Lower lobe of right lung (tissue), 2 donors: ENCODE measurements at regions not wholly inside any gene's neighbourhood (a gene's known extent, or its start where the extent isn't known, plus 50 kb on each side); places are given as distances from the start of the nearest gene placed in this dataset.

Experiments used
- ATAC-seq, 2 donors: fragments of 200-7000 bp; cut with Tn5 transposase; one replicate each; pipeline ENCODE4 v1.9.1; 2020 to 2022; ENCODE audit warnings: mild to moderate bottlenecking in 2 of 2, moderate library complexity in 2 of 2
- DNase-seq: peaks from one replicate; pipeline ENCODE4 v3.0.0-alpha.2; 2020
- H3K27ac ChIP-seq: fragments of 200-600 bp; one replicate; pipeline ENCODE4 v1.8.0; 2022
- H3K27me3 ChIP-seq: fragments of 200-600 bp; one replicate; pipeline ENCODE4 v1.8.0; 2022; ENCODE audit warnings: low read depth
- H3K36me3 ChIP-seq: fragments of 200-600 bp; one replicate; pipeline ENCODE4 v1.8.0; 2022; ENCODE audit warnings: mild to moderate bottlenecking
- H3K4me1 ChIP-seq: fragments of 200-600 bp; one replicate; pipeline ENCODE4 v1.8.0; 2022
- H3K4me3 ChIP-seq: fragments of 200-600 bp; one replicate; pipeline ENCODE4 v1.8.0; 2022; ENCODE audit warnings: mild to moderate bottlenecking
- H3K9me3 ChIP-seq: fragments of 200-600 bp; one replicate; pipeline ENCODE4 v1.8.0; 2022
- CTCF ChIP-seq: fragments of 200-600 bp; IDR thresholded peaks from one replicate; pipeline ENCODE4 v1.8.0; 2022; ENCODE audit warnings: antibody characterized with exemption, mild to moderate bottlenecking
- intact Hi-C: fragments of 100-400 bp; cut with DNase I; formaldehyde crosslinking; loops from one replicate; pipeline ENCODE4 v1.11.0; 2022
- donor health status: DM: no; HTN: yes; CAD: no; lungs with severe emphysema.

- intact Hi-C loops, result no loop called here
- Histone ChIP-seq H3K4me3 (no peak overlapping the region), H3K27me3 (peaks cover 15% of the 10 kb centered on the region), H3K9me3 (peaks cover 4% of the 10 kb centered on the region), H3K27ac (no peak overlapping the region), H3K4me1 (no peaks in the 10 kb centered on the region), H3K36me3 (no peaks in the 10 kb centered on the region)
- ATAC-seq, result no peak
- no peak for DNase-seq
- TF ChIP-seq CTCF, result no peak
Observed at GRCh38 chr22:27310966-27311697, 490.4 kb downstream of the MN1 start.

DNA sequence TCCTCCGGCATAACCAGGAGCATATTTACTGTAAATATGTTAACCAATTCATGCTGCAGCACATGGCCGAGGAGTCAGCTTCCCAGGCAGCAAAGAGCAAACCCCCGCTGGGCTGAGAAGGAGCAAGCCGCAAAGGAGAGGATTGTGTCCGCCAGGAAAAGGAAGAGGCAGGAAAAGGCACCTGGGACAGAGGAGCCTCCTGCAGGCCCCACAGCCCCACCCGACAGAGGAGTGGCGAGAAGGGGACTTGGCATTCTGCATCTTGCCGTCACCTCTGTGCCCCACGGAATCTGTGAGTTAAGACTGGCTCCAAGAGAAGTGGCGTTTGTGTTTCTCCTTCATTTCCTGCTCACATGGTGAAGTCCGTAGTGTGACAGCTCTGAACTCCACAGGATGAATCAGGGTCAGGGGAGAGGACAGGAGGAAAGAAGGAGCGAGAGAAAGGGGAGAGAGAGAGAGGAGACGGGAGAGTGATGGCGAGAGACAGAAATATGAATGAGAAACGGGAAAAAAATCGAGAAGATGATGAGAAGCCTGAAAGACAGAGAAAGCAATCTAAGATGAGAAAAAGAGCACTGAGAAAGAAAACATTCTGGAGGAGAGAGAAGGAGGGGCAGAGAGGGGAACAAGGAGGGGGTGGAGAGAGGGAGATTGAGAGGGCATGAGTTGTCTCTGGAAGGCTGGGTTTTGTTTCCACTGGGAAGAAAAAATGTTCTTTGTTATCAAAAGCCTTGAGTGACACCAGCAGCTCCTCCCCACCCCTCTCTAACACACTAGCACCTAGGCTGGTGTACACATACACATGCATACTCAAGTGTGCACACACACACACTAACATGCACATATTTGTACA lies 489.6 kb downstream of the MN1 start:
- no peak overlapping the region for H3K4me3 ChIP-seq
- no peak for DNase-seq
- TF ChIP-seq CTCF, result no peak
- H3K27ac ChIP-seq, result no peak overlapping the region
- peaks cover 15% of the 10 kb centered on the region for H3K27me3 ChIP-seq
- intact Hi-C loops, result no loop called here
- H3K9me3 ChIP-seq, result peaks cover 4% of the 10 kb centered on the region
- no peaks in the 10 kb centered on the region for H3K4me1 ChIP-seq
- H3K36me3 ChIP-seq, result no peaks in the 10 kb centered on the region
- no peak for ATAC-seq

- TF ChIP-seq CTCF, result no peak
- DNase-seq, result no peak
- Histone ChIP-seq H3K4me3 (no peak overlapping the region), H3K27me3 (peaks cover 15% of the 10 kb centered on the region), H3K36me3 (no peaks in the 10 kb centered on the region), H3K27ac (no peak overlapping the region), H3K9me3 (peaks cover 4% of the 10 kb centered on the region), H3K4me1 (no peaks in the 10 kb centered on the region)
- intact Hi-C loops, result no loop called here
- no peak for ATAC-seq
Observed at GRCh38 chr22:27312565-27312964, 489.0 kb downstream of the MN1 start.

DNA sequence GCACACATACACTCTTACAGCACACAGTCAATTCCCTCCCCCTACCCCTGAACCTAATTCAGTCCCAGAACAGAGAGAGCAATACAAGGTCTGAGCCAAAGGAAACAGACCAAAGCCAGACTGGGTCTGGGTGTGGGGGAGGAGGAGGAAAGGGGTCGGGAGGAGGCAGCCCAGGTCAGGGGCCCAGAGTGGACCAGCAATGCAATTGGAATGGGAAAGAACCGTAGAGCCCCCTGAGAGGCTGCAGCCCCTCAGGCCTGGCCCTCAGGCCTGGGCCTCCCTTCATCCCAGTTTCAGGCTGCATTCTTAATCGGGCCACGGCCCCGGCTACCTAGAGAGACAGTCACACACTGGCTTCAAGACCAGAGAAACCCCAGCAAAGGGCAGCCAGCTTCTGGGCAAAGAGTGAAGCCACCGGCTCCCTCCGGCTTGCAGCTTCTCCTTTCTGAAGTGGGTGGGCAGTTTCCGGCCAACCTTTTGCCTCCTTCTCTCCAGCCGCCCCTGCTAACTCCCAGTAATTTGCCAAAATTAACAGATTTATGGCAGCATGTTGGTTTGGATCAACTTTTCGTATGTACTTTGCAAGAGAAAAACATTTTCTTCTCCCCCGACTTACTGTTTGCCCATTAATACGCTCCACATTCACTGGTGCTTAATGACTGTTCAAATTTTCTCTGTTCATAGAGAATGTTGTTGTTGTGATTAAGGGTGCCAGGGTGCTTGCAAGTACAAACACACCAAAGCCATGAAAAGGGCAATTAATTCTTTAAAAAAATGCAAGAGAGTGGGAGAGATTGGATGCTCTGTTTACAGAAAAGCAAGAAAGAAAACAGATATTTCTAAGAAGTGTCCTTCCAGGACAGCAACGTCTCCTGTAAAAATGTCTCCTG lies 488.3 kb downstream of the MN1 start:
- H3K4me1 ChIP-seq, result no peaks in the 10 kb centered on the region
- H3K9me3 ChIP-seq, result peaks cover 4% of the 10 kb centered on the region
- no peak overlapping the region for H3K27ac ChIP-seq
- H3K36me3 ChIP-seq, result no peaks in the 10 kb centered on the region
- H3K4me3 ChIP-seq, result no peak overlapping the region
- ATAC-seq (no peak), DNase-seq (no peak)
- no peak for TF ChIP-seq CTCF
- intact Hi-C loops, result no loop called here
- H3K27me3 ChIP-seq, result peaks cover 15% of the 10 kb centered on the region

- H3K4me3 ChIP-seq, result no peak overlapping the region
- no peak for TF ChIP-seq CTCF
- no peaks in the 10 kb centered on the region for H3K36me3 ChIP-seq
- DNase-seq, result no peak
- intact Hi-C loops, result no loop called here
- ATAC-seq, result no peak
- no peaks in the 10 kb centered on the region for H3K4me1 ChIP-seq
- H3K27ac ChIP-seq, result no peak overlapping the region
- peaks cover 12% of the 10 kb centered on the region for H3K27me3 ChIP-seq
- H3K9me3 ChIP-seq, result no peaks in the 10 kb centered on the region
Observed at GRCh38 chr22:27314276-27314807, 487.2 kb downstream of the MN1 start.
